Smooth muscle cell of the brain vasculature (primary cell): ENCODE measurements at regions not wholly inside any gene's neighbourhood (a gene's known extent, or its start where the extent isn't known, plus 50 kb on each side); places are given as distances from the start of the nearest gene placed in this dataset.

Experiments
- DNase-seq: peaks from one replicate; pipeline ENCODE4 v3.0.0-alpha.2; 2012; ENCODE audit warnings: low read depth, low spot score

GRCh38 chr9:13597427-13597826 is 317.9 kb upstream of the MPDZ start:
- no peak for DNase-seq

GRCh38 chr9:13597004-13597403 is 317.5 kb upstream of the MPDZ start:
- DNase-seq, result no peak

GRCh38 chr9:13596383-13596970 is 317.0 kb upstream of the MPDZ start:
- no peak for DNase-seq

GRCh38 chr9:13590996-13591395 is 311.5 kb upstream of the MPDZ start:
- DNase-seq, result no peak

GRCh38 chr9:13589034-13589737 is 309.7 kb upstream of the MPDZ start:
- no peak for DNase-seq

- DNase-seq, result peak; percentile 65
Measured at GRCh38 chr9:13588151-13589033, 308.9 kb upstream of the MPDZ start.

- no peak for DNase-seq
Measured at GRCh38 chr9:13587571-13587970, 308.1 kb upstream of the MPDZ start.

GRCh38 chr9:13586587-13587374 is 307.3 kb upstream of the MPDZ start:
- DNase-seq, result no peak

- DNase-seq, result no peak
Measured at GRCh38 chr9:13580760-13581159, 301.3 kb upstream of the MPDZ start.

GRCh38 chr9:13580131-13580530 is 300.6 kb upstream of the MPDZ start:
- DNase-seq, result no peak

GRCh38 chr9:13576101-13576500 is 296.6 kb upstream of the MPDZ start:
- no peak for DNase-seq

GRCh38 chr9:13575558-13575957 is 296.1 kb upstream of the MPDZ start:
- DNase-seq, result peak; percentile 73

- peak; percentile 46 for DNase-seq
Measured at GRCh38 chr9:13570068-13570974, 290.8 kb upstream of the MPDZ start.

- no peak for DNase-seq
Measured at GRCh38 chr9:13569602-13570067, 290.1 kb upstream of the MPDZ start.

- no peak for DNase-seq
Measured at GRCh38 chr9:13568841-13569601, 289.5 kb upstream of the MPDZ start.

- DNase-seq, result no peak
Measured at GRCh38 chr9:13568405-13568804, 288.9 kb upstream of the MPDZ start.

GRCh38 chr9:13567833-13568232 is 288.3 kb upstream of the MPDZ start:
- DNase-seq, result no peak

- no peak for DNase-seq
Measured at GRCh38 chr9:13557746-13558145, 278.3 kb upstream of the MPDZ start.

GRCh38 chr9:13556656-13557055 is 277.2 kb upstream of the MPDZ start:
- no peak for DNase-seq

- no peak for DNase-seq
Measured at GRCh38 chr9:13555989-13556500, 276.6 kb upstream of the MPDZ start.
